Ascending aorta (tissue), 2 donors: ENCODE measurements at regions not wholly inside any gene's neighbourhood (a gene's known extent, or its start where the extent isn't known, plus 50 kb on each side); places are given as distances from the start of the nearest gene placed in this dataset.
"Not testable (repeated sequence)": the region's sequence is repeated elsewhere in the genome, so short reads cannot be mapped to it uniquely, and the experiment has no call there.

Experiments
- DNase-seq, 2 donors: peaks; one replicate each; pipeline ENCODE4 v3.0.0-alpha.2; 2019; ENCODE audit warnings: low spot score in 2 of 2
- H3K27ac ChIP-seq, 2 donors: fragments of 200-600 bp; sonication (generic); one replicate each; pipeline ENCODE4 v1.5.1; 2016 to 2017; ENCODE audit warnings: mild to moderate bottlenecking in 1 of 2
- H3K27me3 ChIP-seq: fragments of 200-600 bp; sonication (generic); one replicate; pipeline ENCODE4 v1.5.1; 2017
- H3K36me3 ChIP-seq, 2 donors: fragments of 200-600 bp; sonication (generic); one replicate each; pipeline ENCODE4 v1.5.1; 2016
- H3K4me1 ChIP-seq, 2 donors: fragments of 200-600 bp; sonication (generic); one replicate each; pipeline ENCODE4 v1.5.1; 2016 to 2017; ENCODE audit warnings: mild to moderate bottlenecking in 1 of 2
- H3K4me3 ChIP-seq, 2 donors: fragments of 200-600 bp; sonication (generic); one replicate each; pipeline ENCODE4 v1.5.1; 2016 to 2017; ENCODE audit warnings: mild to moderate bottlenecking in 1 of 2
- H3K9me3 ChIP-seq, 2 donors: fragments of 200-600 bp; sonication (generic); one replicate each; pipeline ENCODE4 v1.5.1; 2016
- CTCF ChIP-seq, 3 experiments: fragments of 200-600 bp in 2 of 3; fragments of 450-650 bp in 1 of 3; sonication (generic) in 2 of 3; IDR thresholded peaks; one replicate each; pipeline ENCODE4 v1.5.1; 2016 to 2019; ENCODE audit warnings: antibody characterized with exemption in 3 of 3, mild to moderate bottlenecking in 1 of 3, moderate library complexity in 1 of 3
- intact Hi-C: fragments of 100-400 bp; cut with DNase I; formaldehyde crosslinking; loops from one replicate; pipeline ENCODE4 v1.15.1; 2023

- Histone ChIP-seq H3K27ac (no peak overlapping the region), H3K9me3 (no peaks in the 10 kb centered on the region), H3K4me1 (no peaks in the 10 kb centered on the region), H3K27me3 (no peaks in the 10 kb centered on the region), H3K4me3 (no peak overlapping the region), H3K36me3 (no peaks in the 10 kb centered on the region)
- DNase-seq: no peak
- intact Hi-C loops: no loop called here
- no peak for TF ChIP-seq CTCF (IDR thresholded peaks at IDR 0.05)
Measured at GRCh38 chr2:142794850-142795249, 82.6 kb upstream of the KYNU start.

GRCh38 chr2:142792328-142792727 lies 85.1 kb upstream of the KYNU start:
- H3K9me3 ChIP-seq, H3K27me3 ChIP-seq, H3K4me1 ChIP-seq, H3K27ac ChIP-seq, H3K4me3 ChIP-seq, intact Hi-C loops, DNase-seq, H3K36me3 ChIP-seq: not testable (repeated sequence)

GRCh38 chr2:142791335-142791734 lies 86.1 kb upstream of the KYNU start:
- Histone ChIP-seq H3K27me3 (no peaks in the 10 kb centered on the region), H3K36me3 (no peaks in the 10 kb centered on the region), H3K4me3 (no peak overlapping the region), H3K27ac (no peak overlapping the region), H3K4me1 (no peaks in the 10 kb centered on the region), H3K9me3 (no peaks in the 10 kb centered on the region)
- intact Hi-C loops: no loop called here
- DNase-seq: no peak
- TF ChIP-seq CTCF (IDR thresholded peaks at IDR 0.05): no peak

- Histone ChIP-seq H3K4me3 (no peak overlapping the region), H3K9me3 (no peaks in the 10 kb centered on the region), H3K27ac (no peak overlapping the region), H3K27me3 (no peaks in the 10 kb centered on the region), H3K36me3 (no peaks in the 10 kb centered on the region), H3K4me1 (no peaks in the 10 kb centered on the region)
- no peak for TF ChIP-seq CTCF (IDR thresholded peaks at IDR 0.05)
- intact Hi-C loops: no loop called here
- DNase-seq: no peak
Measured at GRCh38 chr2:142786918-142787702, 90.4 kb upstream of the KYNU start.

- H3K4me3 ChIP-seq: no peak overlapping the region
- TF ChIP-seq CTCF (IDR thresholded peaks at IDR 0.05): no peak
- no peaks in the 10 kb centered on the region for H3K27me3 ChIP-seq
- intact Hi-C loops: no loop called here
- no peaks in the 10 kb centered on the region for H3K36me3 ChIP-seq
- no peak overlapping the region for H3K27ac ChIP-seq
- DNase-seq: no peak
- H3K4me1 ChIP-seq: no peaks in the 10 kb centered on the region
- no peaks in the 10 kb centered on the region for H3K9me3 ChIP-seq
Measured at GRCh38 chr2:142782942-142783443, 94.5 kb upstream of the KYNU start.

GRCh38 chr2:142781146-142781545 lies 96.3 kb upstream of the KYNU start:
- no peaks in the 10 kb centered on the region for H3K27me3 ChIP-seq
- no peak overlapping the region for H3K4me3 ChIP-seq
- DNase-seq: no peak
- no peaks in the 10 kb centered on the region for H3K9me3 ChIP-seq
- H3K36me3 ChIP-seq: no peaks in the 10 kb centered on the region
- no peak for TF ChIP-seq CTCF (IDR thresholded peaks at IDR 0.05)
- H3K4me1 ChIP-seq: no peaks in the 10 kb centered on the region
- intact Hi-C loops: no loop called here
- no peak overlapping the region for H3K27ac ChIP-seq
